IPS-NIHi11 (cell line): ENCODE measurements at regions not wholly inside any gene's neighbourhood (a gene's known extent, or its start where the extent isn't known, plus 50 kb on each side); places are given as distances from the start of the nearest gene placed in this dataset.
"Not testable (repeated sequence)": the region's sequence is repeated elsewhere in the genome, so short reads cannot be mapped to it uniquely, and the experiment has no call there.

Source experiments
- DNase-seq: peaks from one replicate; pipeline ENCODE4 v3.0.0; 2012; ENCODE audit warnings: mixed read lengths, low spot score

DNA sequence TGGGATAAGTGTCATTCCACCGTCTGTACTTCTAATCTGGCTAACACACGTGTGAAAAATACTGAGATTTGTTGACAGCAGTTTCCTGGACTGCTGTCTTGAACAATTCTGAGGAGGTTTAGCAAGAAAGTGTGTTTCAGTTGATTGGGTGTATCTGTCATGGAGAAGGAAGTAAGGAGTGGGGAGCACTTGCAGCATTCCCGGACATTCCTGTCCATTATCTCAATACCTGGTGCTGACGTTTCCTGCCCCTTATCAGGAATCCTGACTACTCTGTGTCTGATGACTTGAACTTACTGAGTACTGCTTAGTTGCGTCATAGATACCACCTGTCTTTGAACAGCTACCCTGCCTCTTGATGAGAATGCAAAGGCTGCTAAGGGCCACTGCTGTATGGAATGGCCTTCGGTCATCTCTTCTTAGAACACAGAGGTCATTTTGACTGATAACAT lies 72.0 kb upstream of the VKORC1L1 start:
- DNase-seq, result no peak

- DNase-seq, result no peak
Measured at GRCh38 chr7:65804887-65805286, 68.0 kb upstream of the VKORC1L1 start.

DNA sequence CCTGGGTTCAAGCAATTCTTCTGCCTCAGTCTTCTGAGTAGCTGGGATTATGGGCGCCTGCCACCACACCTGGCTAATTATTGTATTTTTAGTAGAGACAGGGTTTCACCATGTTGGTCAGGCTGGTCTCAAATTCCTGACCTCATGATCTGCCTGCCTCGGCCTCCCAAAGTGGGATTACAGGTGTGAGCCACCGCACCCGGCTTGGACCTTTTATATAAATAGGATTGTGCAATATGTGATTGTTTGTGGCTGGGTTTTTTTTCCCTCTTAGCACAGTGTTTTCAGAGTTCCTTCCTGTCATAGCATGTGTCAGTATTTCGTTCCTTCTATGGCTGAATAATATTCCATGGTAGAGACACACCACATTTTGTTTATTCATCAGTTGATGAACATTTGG lies 65.8 kb upstream of the VKORC1L1 start:
- DNase-seq, result not testable (repeated sequence)

- no peak for DNase-seq
Measured at GRCh38 chr7:65809259-65809981, 63.5 kb upstream of the VKORC1L1 start.

GRCh38 chr7:65809982-65810288 lies 62.9 kb upstream of the VKORC1L1 start:
- no peak for DNase-seq

DNA sequence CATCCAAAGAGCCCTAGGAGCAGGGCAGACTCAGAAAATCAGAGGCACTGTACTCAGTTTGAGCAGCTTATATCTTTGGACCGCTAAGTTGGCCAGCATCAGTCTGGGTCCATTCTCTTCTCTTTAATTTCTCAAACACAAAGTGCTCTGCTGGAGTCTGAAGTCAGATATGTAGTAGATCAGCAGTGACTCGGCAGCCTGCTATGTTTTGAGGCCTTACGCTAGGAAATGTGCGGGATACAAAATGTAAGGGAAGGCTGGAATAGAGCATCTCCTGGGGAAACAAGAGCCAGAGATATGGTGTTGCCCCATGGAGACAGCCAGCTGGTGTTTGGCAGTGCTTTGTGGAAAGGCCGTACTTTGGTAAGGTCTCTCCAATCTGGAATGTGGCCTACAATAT lies 60.6 kb upstream of the VKORC1L1 start:
- no peak for DNase-seq

DNA sequence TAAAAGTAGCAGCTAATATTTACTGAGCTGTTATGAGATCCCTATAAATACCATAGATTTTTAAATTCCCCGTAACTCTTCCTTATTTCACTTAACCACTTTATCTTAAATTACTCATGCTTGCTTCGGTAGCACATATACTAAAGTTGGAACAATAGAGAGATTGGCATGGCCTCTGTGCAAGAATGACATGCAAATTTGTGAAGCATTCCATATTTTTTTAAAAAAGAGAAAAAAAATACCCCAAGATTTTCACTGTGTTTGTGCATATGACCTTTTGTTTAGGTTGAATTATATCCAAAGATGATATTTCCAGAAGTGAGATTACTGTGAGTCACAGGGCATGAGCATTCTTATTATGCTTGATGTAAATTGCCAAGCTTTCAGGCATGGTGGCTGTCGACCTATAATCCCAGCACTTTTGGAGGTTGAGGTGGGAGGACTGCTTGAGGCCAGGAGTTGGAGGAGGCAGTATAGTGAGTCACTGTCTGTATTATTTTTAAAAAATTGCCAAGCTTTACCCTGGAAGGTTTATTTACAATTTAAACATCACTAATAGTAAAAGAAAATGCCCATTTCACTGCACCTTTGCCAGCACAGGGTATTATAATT lies 58.2 kb upstream of the VKORC1L1 start:
- DNase-seq, result not testable (repeated sequence)

- DNase-seq, result peak; percentile 26
Measured at GRCh38 chr7:65820287-65820950, 52.5 kb upstream of the VKORC1L1 start.
